HG03442 (cell line): ENCODE measurements at regions not wholly inside any gene's neighbourhood (a gene's known extent, or its start where the extent isn't known, plus 50 kb on each side); places are given as distances from the start of the nearest gene placed in this dataset.

Source experiments
- ATAC-seq: cut with Tn5 transposase; IDR thresholded peaks from one replicate; pipeline ENCODE4 v1.9.1; 2021; ENCODE audit warnings: mild to moderate bottlenecking, moderate library complexity; ENCODE audit not compliant: unreplicated experiment

- ATAC-seq: no peak
Observed at GRCh38 chr2:192314800-192315481, 120.2 kb upstream of the TMEFF2 start.

GRCh38 chr2:192313773-192314172 is 119.0 kb upstream of the TMEFF2 start:
- ATAC-seq: no peak

- ATAC-seq: no peak
Observed at GRCh38 chr2:192311701-192312460, 117.1 kb upstream of the TMEFF2 start.

- ATAC-seq: no peak
Observed at GRCh38 chr2:192307530-192307929, 112.8 kb upstream of the TMEFF2 start.

GRCh38 chr2:192298664-192299063 is 103.9 kb upstream of the TMEFF2 start:
- no peak for ATAC-seq

- no peak for ATAC-seq
Observed at GRCh38 chr2:192292478-192292877, 97.7 kb upstream of the TMEFF2 start.

GRCh38 chr2:192288295-192288694 is 93.6 kb upstream of the TMEFF2 start:
- no peak for ATAC-seq

GRCh38 chr2:192286093-192286701 is 91.5 kb upstream of the TMEFF2 start:
- ATAC-seq: no peak

GRCh38 chr2:192283450-192283849 is 88.7 kb upstream of the TMEFF2 start:
- ATAC-seq: no peak

- no peak for ATAC-seq
Observed at GRCh38 chr2:192278701-192279100, 84.0 kb upstream of the TMEFF2 start.

GRCh38 chr2:192277494-192278109 is 82.9 kb upstream of the TMEFF2 start:
- ATAC-seq: no peak

- no peak for ATAC-seq
Observed at GRCh38 chr2:192275632-192276031, 80.9 kb upstream of the TMEFF2 start.

- no peak for ATAC-seq
Observed at GRCh38 chr2:192267484-192267883, 72.8 kb upstream of the TMEFF2 start.

- no peak for ATAC-seq
Observed at GRCh38 chr2:192265751-192266150, 71.0 kb upstream of the TMEFF2 start.

GRCh38 chr2:192254444-192254843 is 59.7 kb upstream of the TMEFF2 start:
- no peak for ATAC-seq

- ATAC-seq: no peak
Observed at GRCh38 chr2:192253692-192254091, 59.0 kb upstream of the TMEFF2 start.

- no peak for ATAC-seq
Observed at GRCh38 chr2:192250961-192251360, 56.2 kb upstream of the TMEFF2 start.

GRCh38 chr2:192247456-192247855 is 52.7 kb upstream of the TMEFF2 start:
- ATAC-seq: no peak

GRCh38 chr2:192246297-192246696 is 51.6 kb upstream of the TMEFF2 start:
- no peak for ATAC-seq

GRCh38 chr2:192245329-192245728 is 50.6 kb upstream of the TMEFF2 start:
- ATAC-seq: no peak
